Activated CD8-positive, alpha-beta memory T cell treated with anti-CD3 and anti-CD28 coated beads, Interleukin-2, amount 50 U/mL, for 4 hours (primary cell): ENCODE measurements at regions not wholly inside any gene's neighbourhood (a gene's known extent, or its start where the extent isn't known, plus 50 kb on each side); places are given as distances from the start of the nearest gene placed in this dataset.
"Not testable (repeated sequence)": the region's sequence is repeated elsewhere in the genome, so short reads cannot be mapped to it uniquely, and the experiment has no call there.

Experiments
- DNase-seq: peaks from one replicate; pipeline ENCODE4 v3.0.0-alpha.2; 2020

DNA sequence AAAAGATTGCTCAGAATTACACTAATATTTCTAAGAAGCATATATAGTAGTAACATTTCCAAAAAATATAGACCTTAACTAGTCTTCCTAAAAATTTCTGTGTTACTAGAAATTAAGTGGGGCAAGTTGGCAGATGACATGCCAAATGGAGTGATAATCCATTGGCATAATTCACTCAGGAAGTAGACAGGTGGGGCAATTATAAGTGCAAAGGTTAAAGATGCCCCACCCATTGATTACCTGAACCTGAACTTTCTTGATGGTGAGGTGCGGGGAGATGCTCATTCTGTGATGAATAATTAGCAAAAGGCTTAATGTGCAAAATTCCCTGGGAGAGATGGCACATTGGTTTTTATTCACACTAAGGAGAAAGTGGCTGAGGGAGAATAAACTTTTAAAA, 145.8 kb upstream of the RASGEF1B start:
- no peak for DNase-seq

DNA sequence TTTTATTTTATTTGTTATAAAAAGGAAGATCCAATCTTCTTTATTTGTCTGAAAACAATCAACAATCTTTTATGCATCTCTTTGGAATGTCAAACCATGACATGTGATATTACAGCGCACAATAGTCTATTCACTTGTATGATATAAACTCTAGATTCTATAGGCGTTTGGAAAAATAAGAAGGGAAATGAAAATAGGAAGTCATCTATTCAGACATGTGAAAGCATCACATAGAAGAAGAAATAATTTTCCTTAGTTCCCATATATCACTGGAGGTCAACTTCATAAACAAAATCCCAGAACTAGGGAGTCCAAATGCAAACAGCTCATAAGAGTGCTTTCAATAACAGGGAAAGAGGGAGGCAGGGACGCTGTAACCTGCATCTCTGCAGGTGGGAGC, 139.5 kb upstream of the RASGEF1B start:
- no peak for DNase-seq

DNA sequence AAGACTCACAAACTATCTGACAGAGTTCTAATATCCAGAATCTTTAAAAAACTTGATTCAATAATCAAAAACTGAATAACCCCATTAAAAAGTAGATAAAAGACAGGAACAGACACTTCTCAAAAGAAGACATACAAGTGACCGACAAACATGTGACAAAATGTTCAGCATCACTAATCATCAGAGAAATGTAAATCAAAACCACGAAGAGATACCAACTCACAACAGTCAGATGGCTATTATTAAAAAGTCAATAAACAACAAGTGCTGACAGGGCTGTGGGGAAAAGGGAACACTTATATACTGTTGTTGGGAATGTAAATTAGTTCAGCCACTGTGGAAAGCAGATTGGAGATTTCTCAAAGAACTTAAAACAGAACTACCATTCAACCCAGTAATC, 138.1 kb upstream of the RASGEF1B start:
- no peak for DNase-seq

DNA sequence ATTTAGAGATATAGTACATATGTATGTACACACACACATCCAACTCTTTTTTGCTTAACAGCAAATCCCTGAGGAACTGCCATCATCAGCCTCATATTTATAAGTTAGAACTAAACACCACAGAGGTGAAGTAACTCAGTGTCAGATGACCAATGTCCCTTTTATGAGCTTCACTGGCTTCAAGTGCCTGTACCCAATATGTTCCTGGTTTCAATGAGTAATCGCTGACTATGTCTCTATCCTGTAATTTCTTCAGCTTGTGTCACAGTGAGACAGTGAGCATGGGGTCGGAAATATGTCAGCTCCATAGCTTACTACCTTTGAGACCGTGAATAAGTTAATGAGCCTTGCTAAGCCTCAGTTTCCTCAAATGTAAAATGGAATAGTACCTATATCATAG, 136.2 kb upstream of the RASGEF1B start:
- DNase-seq: no peak

DNA sequence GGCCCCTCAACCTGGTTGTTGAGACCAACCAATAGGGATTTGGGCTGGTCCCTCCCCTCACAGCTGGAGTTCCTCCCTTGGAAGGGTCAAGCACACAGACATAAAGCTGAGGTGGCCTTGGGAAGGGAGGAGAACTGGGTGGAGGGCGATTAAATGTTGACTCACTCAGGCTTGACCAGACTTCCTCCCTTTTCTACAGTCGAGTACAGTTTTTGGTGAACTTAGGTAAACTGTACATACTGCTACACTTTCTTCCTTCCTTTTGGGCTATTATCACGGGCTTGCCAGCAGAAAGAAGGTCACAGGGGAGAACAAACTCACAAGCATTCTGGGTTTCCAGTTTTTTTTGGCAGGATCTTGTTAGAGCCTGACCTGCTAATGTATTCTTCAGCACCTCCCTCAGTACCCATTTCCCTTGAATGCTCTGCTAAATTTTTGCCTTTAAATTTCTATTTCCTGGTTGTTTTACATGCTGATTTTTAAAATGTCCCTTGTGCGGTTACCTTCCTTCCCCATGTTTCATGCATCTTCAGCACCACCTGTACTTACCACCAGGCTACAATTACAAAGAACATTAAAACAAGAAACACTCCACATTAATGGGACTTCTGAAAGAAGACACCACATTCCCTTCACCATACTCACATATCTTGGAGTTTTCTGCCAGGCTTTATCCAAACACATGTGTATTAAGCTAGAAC, 135.2 kb upstream of the RASGEF1B start:
- no peak for DNase-seq

DNA sequence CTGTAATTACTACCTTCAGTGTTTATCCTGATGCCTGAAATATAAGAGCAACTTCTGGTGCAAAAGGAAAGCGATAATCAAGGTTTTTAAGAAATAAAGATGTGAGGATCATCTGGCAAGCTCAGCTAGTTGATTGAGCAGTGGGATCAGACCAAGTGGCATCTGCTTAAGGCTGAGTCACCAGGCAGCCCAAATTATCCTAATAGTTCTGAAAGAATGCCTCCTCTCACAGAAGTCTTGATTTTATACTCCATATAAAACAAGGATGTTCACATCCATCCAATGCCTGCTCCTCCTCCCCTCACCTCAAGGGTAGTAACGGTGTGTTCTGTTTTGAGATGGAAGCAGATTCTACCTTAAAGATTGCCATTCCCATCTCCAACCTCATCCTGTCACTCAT, 134.5 kb upstream of the RASGEF1B start:
- no peak for DNase-seq

DNA sequence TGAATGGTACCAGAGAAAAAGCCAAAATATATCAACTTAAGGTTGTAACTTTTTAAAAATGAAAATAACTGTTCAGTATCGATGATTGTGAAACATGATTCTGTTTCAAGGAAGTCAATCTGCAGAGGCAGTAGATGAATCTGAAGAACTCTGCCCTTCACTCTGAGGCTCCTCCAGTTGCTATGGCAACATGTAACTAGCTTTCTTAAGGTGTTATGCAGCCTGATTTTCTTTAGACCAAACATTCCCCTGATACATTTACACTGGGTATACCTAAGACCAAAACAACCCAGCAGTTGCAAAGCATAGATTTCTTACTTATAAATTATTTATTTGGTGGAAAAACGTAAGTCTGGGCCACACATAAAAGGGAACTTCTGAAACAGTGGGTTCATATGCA, 133.6 kb upstream of the RASGEF1B start:
- DNase-seq: no peak

DNA sequence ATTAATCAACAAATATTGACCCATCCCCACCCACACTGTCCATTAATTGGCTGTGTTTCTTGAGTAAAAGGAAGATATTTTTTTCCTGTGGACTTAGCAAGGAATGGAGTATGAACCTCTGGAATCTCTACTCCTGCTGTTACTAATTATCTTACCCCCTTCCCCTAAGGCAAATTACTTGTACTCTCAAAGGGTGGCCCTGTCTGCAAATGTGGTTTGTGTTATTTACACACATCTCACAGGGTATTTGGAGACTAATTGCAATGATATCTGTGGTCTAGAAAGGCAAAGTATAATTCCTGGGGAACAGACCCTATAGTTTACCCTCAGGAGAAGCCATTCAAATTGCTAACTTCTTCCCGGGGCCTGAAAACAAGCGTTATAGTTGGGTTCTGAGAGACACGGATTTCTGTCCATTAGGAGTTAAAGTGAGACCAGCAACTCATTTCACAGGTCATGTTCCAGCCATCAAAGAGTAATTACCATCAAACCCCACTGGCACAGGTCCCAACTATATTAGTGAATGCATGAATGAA, 133.0 kb upstream of the RASGEF1B start:
- no peak for DNase-seq

DNA sequence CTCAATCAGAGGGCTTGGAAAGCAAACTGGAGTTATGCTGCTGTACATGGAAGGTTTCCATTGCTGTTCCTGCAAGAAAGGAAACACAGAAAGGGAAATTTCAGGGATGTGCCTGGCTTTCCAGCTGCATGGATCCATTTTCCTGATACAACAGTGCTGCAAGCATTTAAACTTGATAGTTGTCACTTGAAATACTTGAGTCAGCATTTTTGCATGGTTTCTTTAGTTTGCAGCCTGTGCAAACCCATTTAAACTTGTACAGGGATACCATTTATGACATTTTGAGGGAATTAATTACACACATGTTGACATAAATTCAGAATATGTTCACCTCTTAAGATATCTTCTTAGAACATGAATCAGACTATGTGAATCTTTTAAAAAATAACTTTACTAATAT, 131.1 kb upstream of the RASGEF1B start:
- DNase-seq: no peak

DNA sequence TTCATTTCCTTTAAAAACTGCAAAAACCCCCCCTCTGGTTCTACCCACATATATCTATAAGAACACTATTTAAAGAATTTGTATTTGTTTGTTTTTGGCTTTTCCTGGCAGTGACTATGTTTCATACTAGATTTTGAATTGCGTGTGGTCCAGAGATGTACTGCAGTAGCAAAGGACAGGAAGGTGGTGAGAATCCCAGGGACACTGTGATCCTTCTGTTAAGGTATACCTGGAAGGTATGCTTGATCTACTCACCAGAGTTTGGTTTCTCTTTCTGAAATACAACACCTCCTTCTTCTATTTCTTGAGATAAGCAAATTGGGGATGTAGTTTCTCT, 129.6 kb upstream of the RASGEF1B start:
- DNase-seq: no peak

DNA sequence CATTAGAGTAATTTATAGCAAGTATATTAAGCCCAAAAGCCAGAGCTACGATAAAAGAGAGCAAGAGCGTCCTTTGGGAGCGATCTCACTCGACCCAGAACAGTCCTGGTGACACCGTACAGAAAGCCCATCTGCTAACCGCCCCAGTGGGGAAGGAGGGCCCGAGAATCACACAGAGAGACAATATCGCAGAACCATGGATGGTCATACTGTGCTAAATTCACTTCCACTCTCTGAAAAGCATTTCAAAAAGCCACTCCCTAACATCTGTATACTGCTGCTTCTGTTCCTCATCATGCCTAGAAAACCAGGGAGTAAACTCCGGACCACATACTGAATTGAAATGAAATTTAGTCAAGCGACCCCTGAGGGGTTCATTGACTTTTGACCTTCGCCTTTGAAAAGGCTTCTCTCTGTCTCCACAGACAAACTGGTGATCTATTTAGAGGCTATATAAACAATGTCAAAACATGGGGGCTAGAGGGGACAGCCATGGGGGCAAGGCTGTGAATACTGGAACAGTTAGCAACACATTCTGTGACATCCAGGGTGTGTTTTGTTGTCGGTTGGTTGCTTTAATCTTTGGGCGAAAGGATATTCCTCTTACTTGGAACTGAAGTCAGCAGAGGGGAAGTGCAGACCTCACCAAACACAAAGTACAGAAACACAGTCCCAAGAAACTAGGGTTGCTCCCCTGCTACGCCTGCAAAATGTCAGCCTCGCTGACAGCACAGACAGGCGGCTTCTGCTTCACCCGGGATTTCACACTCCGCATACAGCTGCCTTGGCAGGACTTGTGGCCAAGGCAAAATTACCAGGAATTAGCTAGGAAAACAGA, 129.0 kb upstream of the RASGEF1B start:
- DNase-seq: no peak

DNA sequence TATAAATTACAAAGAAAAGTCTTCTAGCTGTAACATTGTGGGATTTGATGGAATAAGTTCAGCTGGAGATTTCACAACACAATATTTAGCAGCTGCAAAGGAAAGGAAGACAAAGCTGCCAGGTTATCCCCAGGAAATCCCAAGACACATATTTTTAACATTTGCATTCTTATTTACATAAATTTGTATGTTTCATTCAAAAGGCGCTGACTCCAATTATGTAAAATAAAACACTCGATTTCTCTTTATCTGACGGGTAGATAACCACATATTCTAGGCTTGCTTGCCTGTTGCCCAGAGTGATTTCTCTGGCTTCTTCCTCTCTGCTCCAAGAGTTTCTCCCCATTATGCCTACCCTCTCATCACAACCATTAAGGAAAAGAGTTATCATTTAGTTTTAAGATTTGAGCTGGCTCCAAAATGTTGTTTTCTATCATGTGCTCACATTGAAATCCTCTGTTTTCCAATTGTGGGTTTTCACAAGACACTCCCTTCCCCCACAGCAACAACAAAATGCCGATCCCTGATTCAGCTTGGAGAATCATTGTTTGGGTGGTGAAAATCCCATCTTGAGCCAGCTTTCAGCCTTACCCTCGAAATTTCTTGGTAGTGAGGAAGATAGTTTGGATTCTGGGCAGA, 128.2 kb upstream of the RASGEF1B start:
- no peak for DNase-seq

DNA sequence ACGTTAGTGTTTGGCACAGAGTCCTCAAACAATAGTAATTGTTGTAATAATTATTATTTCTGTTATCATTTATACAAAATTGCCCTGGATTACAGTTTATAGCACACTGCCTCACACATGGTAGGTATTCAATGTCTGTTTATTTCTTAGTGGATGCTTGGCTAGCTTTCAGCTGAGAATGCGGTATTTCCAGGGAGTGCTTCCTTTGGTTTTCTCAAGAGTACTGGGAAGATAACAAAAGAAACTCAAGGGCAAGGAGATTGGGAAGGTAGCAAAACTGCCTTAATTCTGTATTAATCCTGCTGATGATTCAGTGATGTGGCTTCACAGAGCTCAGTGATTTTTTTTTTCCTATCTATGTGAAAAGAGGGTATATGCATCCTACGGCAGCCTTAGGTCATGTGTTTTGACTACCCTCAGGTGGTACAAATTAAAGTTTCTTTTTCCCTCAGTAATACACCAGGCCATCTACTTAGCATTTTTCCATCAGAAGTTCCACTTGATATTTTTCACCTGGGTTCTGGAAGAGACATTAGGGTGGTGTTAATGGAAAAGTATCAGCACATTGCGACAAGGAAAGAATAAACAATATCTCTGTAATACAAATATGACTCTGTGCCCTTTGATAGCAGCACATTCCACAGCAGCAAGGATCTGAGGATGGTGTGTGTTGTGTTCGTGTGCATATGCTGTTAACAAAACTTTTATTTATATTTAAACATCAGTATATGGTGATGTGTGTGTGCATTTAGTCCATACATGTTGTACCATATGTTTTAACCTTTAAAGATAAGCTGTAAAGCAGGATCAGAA, 124.3 kb upstream of the RASGEF1B start:
- no peak for DNase-seq

DNA sequence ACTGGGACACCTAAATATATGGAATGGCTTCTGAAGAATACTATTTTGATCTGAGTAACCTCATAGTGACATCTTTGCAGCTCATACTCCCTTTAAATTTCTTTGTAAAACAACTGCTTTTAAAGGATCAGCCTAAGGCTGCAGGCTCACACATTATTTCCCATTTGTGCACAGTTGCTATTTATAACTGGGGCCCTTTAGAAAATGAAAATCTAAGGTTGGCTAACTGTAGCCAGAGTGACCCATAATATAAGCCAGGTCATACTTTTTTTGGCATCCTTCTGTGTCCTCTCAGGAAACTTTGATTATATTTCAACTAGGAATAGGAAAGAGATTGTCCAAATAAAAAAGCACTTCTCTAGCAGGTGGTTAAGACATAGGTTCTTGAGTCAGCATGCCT, 123.6 kb upstream of the RASGEF1B start:
- no peak for DNase-seq

DNA sequence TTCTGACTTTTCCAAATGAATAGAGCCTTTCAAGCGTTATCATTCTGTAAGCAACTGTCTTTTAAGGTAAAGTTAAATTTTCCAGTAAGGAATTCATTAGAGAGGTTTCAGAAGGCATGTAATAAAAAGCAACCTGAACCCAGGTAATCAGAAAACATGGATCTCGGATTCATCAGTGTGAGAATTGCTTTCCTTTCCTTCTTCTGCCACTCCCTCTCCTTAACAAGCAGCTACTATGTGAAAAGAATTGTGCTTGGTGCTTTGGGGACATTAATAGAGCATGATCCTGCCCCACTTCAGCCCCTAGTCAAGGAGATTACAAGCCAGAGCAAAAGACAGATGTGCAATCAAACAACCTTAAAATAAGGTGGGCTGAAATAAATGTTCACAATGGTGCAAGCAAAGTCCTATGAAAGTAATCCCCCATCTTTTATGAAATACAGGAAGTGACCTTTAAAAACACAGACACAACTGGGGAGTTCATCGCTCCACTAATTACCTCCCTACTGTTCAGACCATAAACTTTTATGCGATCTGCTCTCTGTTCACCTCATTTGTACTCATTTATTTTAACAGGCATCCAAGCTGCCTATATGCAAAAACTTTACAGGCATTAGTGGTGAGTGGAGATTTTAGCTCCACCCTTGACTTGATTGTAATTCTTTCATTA, 122.9 kb upstream of the RASGEF1B start:
- DNase-seq: no peak

DNA sequence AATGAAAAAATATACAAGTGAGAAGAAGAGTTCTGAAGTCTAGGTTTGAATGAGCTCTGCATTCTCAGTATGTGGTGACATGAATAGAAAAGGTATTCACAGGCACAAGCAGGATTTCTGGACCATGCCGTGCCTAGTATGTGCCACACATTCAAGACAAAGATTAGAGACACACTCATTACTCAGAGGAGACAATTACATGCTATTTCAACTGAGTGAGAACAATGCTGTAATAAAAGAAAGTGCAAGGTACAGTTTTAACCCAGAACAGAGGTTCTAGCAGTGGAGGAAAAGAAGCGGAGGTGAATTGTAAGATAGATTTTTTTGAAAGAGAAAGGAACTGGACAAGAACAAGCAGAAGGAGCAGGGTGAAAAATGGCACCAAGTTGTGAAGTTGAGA, 121.0 kb upstream of the RASGEF1B start:
- no peak for DNase-seq

DNA sequence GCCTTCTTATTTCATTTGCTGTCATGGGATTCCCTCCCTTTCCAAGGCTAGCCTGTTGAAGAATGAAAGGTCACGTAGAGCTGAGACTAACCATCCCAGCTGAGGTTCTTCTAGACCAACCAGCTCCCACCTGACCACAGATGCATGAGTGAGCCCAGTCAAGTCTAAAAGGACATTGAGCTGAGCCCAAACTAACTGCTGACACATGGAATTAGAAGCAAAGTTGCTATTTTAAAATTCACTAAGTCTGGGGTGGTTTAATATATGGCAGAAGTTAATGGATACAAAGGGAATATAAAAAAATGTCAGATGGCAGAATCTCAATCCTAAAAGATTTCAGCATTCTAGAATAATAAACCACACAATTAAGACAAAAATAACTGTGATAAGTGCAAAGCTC, 118.9 kb upstream of the RASGEF1B start:
- DNase-seq: no peak

DNA sequence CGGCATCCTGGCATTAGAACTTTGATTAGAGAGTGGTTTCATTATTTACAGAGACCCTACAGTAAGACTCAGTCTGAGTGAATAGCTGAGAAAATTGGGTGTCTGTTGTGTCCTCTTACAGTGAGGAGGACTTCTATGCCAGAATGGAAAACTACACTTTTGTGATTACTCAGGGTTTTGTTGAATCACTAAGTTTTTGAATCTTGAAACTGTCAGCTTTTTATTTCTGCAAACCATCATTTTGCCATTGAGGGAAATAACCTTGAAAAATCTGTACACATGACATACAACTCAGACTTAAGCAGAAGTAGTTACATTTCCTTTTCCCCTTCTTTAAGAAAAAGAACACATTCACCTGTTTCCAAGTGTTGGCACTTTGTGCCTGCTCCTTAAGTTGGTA, 117.6 kb upstream of the RASGEF1B start:
- DNase-seq: no peak

DNA sequence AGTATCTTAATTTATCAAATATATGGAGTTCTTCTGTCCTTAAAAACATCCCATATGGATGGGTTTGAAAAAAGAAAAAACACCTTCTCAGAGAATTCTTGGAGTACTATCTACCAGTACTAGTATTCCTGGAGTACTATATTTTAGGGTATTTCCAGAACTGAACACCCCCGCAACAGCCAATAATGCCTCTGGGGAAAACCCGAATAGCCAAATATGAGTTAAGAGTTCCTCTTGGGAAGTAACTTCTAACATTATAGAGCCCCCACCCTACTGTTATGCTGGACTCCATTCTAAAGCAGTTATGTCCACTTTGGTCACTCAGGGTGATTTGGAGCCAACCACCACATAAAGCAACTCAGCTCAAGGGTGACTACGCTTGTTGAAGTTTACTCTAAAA, 115.0 kb upstream of the RASGEF1B start:
- no peak for DNase-seq

DNA sequence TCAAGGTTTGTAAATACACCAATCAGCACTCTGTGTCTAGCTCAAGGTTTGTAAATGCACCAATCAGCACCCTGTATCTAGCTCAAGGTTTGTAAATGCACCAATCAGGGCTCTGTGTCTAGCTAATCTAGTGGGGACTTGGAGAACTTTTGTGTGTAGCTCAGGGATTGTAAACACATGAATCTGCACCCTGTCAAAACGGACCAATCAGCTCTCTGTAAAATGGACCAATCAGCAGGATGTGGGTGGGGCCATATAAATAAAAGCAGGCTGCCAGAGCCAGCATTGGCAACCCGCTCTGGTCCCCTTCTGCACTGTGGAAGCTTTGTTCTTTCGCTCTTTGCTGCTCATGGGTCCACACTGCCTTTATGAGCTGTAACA, 109.3 kb upstream of the RASGEF1B start:
- DNase-seq: not testable (repeated sequence)

DNA sequence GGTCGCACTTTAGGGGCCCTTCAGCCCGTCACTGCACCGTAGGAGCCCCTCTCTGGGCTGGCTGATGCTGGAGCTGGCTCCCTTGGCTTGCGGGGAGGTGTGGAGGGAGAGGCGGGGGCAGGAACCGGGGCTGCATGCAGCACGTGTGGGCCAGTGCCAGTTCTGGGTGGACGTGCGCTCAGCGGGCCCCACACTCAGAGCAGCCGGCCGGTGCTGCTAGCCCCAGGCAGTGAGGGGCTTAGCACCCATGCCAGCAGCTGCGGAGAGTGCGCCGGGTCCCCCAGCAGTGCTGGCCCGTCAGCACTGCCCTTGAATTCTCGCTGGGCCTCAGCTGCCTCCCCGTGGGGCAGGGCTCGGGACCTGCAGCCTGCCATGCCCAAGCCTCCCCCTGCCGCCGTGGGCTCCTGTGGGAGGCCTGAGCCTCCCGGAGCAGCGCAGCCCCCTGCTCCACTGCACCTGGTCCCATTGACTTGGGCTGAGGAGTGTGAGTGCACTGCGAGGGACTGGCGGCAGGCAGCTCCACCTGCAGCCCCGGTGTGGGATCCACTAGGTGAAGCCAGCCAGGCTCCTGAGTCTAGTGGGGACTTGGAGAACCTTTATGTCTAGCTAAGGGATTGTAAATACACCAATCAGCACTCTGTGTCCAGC, 108.8 kb upstream of the RASGEF1B start:
- no peak for DNase-seq

DNA sequence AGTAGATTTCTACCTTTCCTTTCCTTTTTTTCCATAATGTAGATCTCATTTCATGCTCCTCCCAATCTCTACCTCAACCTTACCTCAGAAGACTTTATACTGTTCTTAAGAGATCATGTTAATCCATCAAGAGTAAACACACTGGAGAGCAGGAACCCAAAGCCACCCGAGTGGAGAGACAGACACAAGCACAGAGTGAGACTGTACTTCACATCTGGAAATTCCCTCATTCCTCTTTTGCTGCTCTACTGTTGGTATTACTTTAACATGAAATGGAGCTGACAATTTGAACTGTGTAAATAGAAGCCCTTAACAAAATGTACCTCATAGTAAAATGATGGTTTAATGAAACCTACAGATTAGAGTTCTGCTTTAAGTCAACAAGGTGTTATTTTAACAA, 105.7 kb upstream of the RASGEF1B start:
- no peak for DNase-seq
